C4-2B (cell line): ENCODE measurements at regions not wholly inside any gene's neighbourhood (a gene's known extent, or its start where the extent isn't known, plus 50 kb on each side); places are given as distances from the start of the nearest gene placed in this dataset.

Experiments used
- CTCF ChIP-seq: fragments of 450-650 bp; conservative IDR thresholded peaks from 2 replicates; pipeline ENCODE4 v1.5.1; 2017; ENCODE audit warnings: mild to moderate bottlenecking
- ZFX ChIP-seq: fragments of 450-650 bp; IDR thresholded peaks from 2 replicates; pipeline ENCODE4 v1.6.1; 2017

- TF ChIP-seq ZFX (no peak), CTCF (no peak)
Observed at GRCh38 chr7:145539910-145540309, 576.7 kb upstream of the CNTNAP2 start.
